ENCODE measurements at regions not wholly inside any gene's neighbourhood (a gene's known extent, or its start where the extent isn't known, plus 50 kb on each side); places are given as distances from the start of the nearest gene placed in this dataset.

GRCh38 chrX:126886997-126887396 lies 67.5 kb downstream of the PRR32 start:
- Histone ChIP-seq H3K4me2 (ENCODE audit: low read length) (no peak overlapping the region), H3K4me3 (ENCODE audit: low read length) (no peak overlapping the region), H3K79me2 (replicated peaks; ENCODE audit: insufficient read depth, low read length) (no peaks in the 10 kb centered on the region), H3F3A (ENCODE audit: insufficient read depth, low read length, poor library complexity, severe bottlenecking) (no peaks in the 10 kb centered on the region), H4K20me1 (ENCODE audit: insufficient read depth) (no peaks in the 10 kb centered on the region), H3K9ac (ENCODE audit: low read length) (no peak overlapping the region), H3K9me2 (ENCODE audit: insufficient read depth, low read length) (no peaks in the 10 kb centered on the region), H2AFZ (ENCODE audit: low read depth, low read length) (no peak overlapping the region), H3K9me3 (ENCODE audit: low read length) (no peaks in the 10 kb centered on the region), H3K27ac (ENCODE audit: low read length) (no peak overlapping the region), H3K27me3 (ENCODE audit: insufficient read depth, low read depth, low read length) (no peaks in the 10 kb centered on the region), H3K36me3 (ENCODE audit: insufficient read depth, low read length) (no peaks in the 10 kb centered on the region)
- TF ChIP-seq EP300 (conservative IDR thresholded peaks at IDR 0.05; ENCODE audit: poor library complexity, severe bottlenecking) (no peak), EZH2 (IDR thresholded peaks at IDR 0.05; ENCODE audit: borderline replicate concordance, insufficient read depth, low read length, poor library complexity, severe bottlenecking) (no peak), CTCF (IDR thresholded peaks at IDR 0.05; ENCODE audit: poor library complexity, severe bottlenecking) (no peak), RAD21 (conservative IDR thresholded peaks at IDR 0.05) (no peak), POLR2AphosphoS5 (IDR thresholded peaks at IDR 0.05) (no peak), TAF1 (IDR thresholded peaks at IDR 0.05; ENCODE audit: low read depth) (no peak), MXI1 (conservative IDR thresholded peaks at IDR 0.05; ENCODE audit: poor library complexity, severe bottlenecking) (no peak), SMC3 (conservative IDR thresholded peaks at IDR 0.05; ENCODE audit: poor library complexity) (no peak)
- TF ChIP-seq, protein P1, sequence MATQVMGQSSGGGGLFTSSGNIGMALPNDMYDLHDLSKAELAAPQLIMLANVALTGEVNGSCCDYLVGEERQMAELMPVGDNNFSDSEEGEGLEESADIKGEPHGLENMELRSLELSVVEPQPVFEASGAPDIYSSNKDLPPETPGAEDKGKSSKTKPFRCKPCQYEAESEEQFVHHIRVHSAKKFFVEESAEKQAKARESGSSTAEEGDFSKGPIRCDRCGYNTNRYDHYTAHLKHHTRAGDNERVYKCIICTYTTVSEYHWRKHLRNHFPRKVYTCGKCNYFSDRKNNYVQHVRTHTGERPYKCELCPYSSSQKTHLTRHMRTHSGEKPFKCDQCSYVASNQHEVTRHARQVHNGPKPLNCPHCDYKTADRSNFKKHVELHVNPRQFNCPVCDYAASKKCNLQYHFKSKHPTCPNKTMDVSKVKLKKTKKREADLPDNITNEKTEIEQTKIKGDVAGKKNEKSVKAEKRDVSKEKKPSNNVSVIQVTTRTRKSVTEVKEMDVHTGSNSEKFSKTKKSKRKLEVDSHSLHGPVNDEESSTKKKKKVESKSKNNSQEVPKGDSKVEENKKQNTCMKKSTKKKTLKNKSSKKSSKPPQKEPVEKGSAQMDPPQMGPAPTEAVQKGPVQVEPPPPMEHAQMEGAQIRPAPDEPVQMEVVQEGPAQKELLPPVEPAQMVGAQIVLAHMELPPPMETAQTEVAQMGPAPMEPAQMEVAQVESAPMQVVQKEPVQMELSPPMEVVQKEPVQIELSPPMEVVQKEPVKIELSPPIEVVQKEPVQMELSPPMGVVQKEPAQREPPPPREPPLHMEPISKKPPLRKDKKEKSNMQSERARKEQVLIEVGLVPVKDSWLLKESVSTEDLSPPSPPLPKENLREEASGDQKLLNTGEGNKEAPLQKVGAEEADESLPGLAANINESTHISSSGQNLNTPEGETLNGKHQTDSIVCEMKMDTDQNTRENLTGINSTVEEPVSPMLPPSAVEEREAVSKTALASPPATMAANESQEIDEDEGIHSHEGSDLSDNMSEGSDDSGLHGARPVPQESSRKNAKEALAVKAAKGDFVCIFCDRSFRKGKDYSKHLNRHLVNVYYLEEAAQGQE (IDR thresholded peaks at IDR 0.05; ENCODE audit: borderline replicate concordance), result no peak

GRCh38 chrX:126900937-126901336 lies 81.4 kb downstream of the PRR32 start:
- no peaks in the 10 kb centered on the region for H4K20me1 ChIP-seq (ENCODE audit: insufficient read depth)
- H3K9me3 ChIP-seq (ENCODE audit: low read length), result no peaks in the 10 kb centered on the region
- no peaks in the 10 kb centered on the region for H3K27me3 ChIP-seq (ENCODE audit: insufficient read depth, low read depth, low read length)
- H3K36me3 ChIP-seq (ENCODE audit: insufficient read depth, low read length), result no peaks in the 10 kb centered on the region
- no peak overlapping the region for H2AFZ ChIP-seq (ENCODE audit: low read depth, low read length)
- H3K79me2 ChIP-seq (replicated peaks; ENCODE audit: insufficient read depth, low read length), result no peaks in the 10 kb centered on the region
- TF ChIP-seq SMC3 (conservative IDR thresholded peaks at IDR 0.05; ENCODE audit: poor library complexity) (no peak), POLR2AphosphoS5 (IDR thresholded peaks at IDR 0.05) (no peak), RAD21 (conservative IDR thresholded peaks at IDR 0.05) (no peak), TAF1 (IDR thresholded peaks at IDR 0.05; ENCODE audit: low read depth) (no peak), MXI1 (conservative IDR thresholded peaks at IDR 0.05; ENCODE audit: poor library complexity, severe bottlenecking) (no peak), EP300 (conservative IDR thresholded peaks at IDR 0.05; ENCODE audit: poor library complexity, severe bottlenecking) (no peak), CTCF (IDR thresholded peaks at IDR 0.05; ENCODE audit: poor library complexity, severe bottlenecking) (no peak), EZH2 (IDR thresholded peaks at IDR 0.05; ENCODE audit: borderline replicate concordance, insufficient read depth, low read length, poor library complexity, severe bottlenecking) (no peak)
- TF ChIP-seq, protein P1 (IDR thresholded peaks at IDR 0.05; ENCODE audit: borderline replicate concordance), result no peak
- no peak overlapping the region for H3K27ac ChIP-seq (ENCODE audit: low read length)
- H3F3A ChIP-seq (ENCODE audit: insufficient read depth, low read length, poor library complexity, severe bottlenecking), result no peaks in the 10 kb centered on the region
- no peak overlapping the region for H3K9ac ChIP-seq (ENCODE audit: low read length)
- no peak overlapping the region for H3K4me3 ChIP-seq (ENCODE audit: low read length)
- no peaks in the 10 kb centered on the region for H3K9me2 ChIP-seq (ENCODE audit: insufficient read depth, low read length)
- no peak overlapping the region for H3K4me2 ChIP-seq (ENCODE audit: low read length)

Data from neural cell (in vitro differentiated cells).